ENCODE measurements at regions not wholly inside any gene's neighbourhood (a gene's known extent, or its start where the extent isn't known, plus 50 kb on each side); places are given as distances from the start of the nearest gene placed in this dataset.

- TF ChIP-seq POLR2A (IDR thresholded peaks at IDR 0.05), result no peak
- TF ChIP-seq CTCF (IDR thresholded peaks at IDR 0.05), result no peak
Observed at GRCh38 chr12:62158013-62158412, 102.2 kb upstream of the USP15 start.

Data from prostate gland (tissue), 2 donors.